ENCODE measurements at regions not wholly inside any gene's neighbourhood (a gene's known extent, or its start where the extent isn't known, plus 50 kb on each side); places are given as distances from the start of the nearest gene placed in this dataset.

GRCh38 chr5:24804221-24804681, 159.5 kb upstream of the CDH10 start:
- no peak for DNase-seq

DNA sequence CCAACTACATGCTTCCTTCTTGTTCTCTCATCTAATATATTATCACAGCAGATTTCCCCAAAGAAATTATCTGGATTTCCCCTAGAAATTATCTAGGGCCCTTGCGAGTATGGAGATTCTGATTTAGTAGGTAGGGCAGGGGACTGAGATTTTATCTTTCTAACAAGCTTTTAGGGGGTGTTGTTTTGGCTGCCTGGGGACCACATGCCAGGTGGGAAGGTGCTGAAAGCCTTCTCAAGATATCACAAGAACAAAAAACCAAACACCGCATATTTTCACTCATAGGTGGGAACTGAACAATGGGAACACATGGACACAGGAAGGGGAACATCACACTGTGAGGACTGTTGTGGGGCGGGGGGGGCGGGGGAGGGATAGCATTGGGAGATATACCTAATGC, 146.5 kb upstream of the CDH10 start:
- DNase-seq: no peak

DNA sequence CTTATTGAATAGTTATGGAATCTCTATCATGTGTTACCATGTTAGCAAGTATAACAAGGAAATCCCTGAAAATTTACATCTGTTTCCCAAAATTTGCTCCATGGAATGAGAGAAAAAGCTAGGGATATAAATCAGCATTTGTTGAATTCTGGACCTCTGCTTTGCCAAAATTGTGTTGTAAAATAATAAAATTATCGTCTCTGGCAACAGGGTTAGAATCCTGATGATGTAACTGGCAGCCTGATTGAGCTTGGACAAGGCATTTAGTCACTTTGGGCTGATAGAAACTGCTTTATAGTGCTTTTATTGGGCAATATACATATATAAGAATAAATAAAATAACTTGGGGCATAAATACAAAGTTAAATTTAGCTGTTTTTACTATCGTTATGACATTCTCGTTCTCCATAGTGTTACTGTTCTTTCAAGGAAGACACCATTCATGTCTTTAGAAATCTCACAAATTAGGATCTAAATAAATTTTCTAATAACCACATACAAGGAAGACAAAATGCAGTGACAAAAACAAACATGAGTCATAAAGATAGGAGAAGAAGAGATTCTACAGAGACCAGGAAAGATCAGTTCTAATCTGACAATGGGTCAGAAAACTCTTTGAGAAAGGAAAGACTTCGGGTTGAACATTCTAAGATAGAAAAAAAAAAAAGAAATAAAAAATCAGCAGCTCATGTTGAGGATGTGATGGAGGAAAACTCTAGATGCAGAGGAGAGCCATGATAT, 145.0 kb upstream of the CDH10 start:
- DNase-seq: no peak

- DNase-seq: no peak
Observed at GRCh38 chr5:24788829-24789514, 144.2 kb upstream of the CDH10 start.

GRCh38 chr5:24786108-24786507, 141.3 kb upstream of the CDH10 start:
- no peak for DNase-seq

GRCh38 chr5:24783596-24783995, 138.8 kb upstream of the CDH10 start:
- DNase-seq: no peak

DNA sequence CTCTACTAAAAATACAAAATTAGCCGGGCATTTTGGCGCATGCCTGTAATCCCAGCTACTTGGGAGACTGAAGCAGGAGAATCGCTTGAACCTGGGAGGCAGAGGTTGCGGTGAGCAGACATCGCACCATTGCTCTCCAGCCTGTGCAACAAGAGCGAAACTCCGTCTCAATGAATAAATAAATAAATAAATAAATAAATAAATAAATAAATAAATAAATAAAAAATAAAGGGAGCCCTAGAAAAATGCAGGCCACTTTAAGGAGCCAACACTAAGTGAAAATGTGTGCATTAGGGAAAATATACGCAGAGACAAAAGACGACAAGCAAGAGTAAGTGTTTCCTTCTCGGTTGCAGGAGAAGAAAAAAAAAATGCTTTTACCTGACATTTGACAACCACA, 132.6 kb upstream of the CDH10 start:
- DNase-seq: no peak

GRCh38 chr5:24773261-24773660, 128.5 kb upstream of the CDH10 start:
- DNase-seq: no peak

DNA sequence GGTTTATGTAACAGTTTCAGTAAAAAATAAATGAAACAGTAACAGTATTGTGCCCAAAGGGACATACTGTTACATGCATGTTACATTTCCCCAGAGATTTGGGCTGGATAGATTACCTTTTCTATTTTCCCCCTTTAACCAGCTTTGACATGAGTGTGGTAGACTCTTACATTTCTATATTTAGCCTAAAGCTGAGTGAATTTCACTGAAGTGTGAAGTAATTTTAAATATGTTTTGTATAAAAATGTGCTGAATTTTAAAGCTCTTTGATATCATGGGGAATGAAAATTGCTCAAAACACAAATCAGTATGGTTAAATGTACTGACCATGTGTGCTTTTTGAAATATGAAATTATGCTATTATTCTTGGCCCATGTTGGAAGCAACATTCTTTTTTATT, 122.3 kb upstream of the CDH10 start:
- no peak for DNase-seq

DNA sequence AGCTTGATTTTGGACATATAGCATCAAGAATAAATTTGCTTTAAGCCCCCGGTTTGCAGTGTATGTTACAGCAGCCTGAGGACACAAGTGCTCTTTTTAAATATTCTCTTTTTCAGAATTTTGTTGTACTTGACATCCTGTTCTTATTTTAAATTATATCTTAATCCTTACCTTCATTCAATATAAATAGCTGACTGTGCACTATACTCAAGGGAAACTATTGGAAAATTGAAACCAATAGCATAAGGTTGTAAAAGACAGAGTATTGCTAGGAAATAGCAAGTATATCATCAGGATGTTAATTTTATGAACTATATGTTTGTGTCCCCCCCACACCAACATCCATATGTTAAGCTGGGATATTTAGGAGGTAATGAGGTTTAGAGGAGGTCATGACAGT, 120.4 kb upstream of the CDH10 start:
- no peak for DNase-seq

DNA sequence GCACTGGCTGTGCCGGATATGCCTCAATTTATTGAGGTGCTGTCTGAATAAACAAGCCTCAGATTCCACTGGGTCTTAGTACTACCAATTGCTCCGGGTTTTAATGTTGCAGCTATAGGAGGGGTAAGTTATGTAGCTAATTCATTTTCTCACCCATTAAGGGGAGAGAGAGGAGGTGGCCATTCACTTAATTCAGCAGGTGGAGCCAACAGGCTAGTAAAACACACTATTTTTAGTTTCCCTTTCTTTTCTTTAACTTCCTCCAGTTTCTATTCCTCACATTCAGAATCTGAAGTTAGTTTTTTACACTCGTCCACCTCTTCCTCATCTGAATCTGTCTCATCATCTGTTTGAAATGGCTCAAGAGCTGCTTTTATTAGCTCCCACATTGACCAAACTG, 105.6 kb upstream of the CDH10 start:
- DNase-seq: no peak

GRCh38 chr5:24749701-24750100, 104.9 kb upstream of the CDH10 start:
- DNase-seq: no peak

DNA sequence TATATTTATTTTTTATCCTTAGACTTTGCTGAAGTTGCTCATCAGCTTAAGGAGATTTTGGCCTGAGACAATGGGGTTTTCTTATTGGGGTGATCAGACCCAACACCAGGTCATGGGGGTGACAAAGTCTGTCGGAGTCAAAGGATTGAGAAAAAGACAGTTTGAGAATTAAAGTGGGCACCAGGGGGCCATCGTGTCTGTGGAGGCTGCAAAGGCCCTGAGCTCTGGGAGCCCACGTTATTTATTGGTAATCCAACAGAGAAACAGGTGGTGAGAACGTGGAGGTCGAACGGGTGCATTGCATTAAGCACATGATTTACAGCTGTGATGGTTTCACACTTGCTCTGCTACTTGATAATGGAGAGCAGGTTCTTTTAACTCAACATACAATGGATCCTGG, 102.5 kb upstream of the CDH10 start:
- DNase-seq: no peak

GRCh38 chr5:24742334-24742733, 97.6 kb upstream of the CDH10 start:
- DNase-seq: no peak

DNA sequence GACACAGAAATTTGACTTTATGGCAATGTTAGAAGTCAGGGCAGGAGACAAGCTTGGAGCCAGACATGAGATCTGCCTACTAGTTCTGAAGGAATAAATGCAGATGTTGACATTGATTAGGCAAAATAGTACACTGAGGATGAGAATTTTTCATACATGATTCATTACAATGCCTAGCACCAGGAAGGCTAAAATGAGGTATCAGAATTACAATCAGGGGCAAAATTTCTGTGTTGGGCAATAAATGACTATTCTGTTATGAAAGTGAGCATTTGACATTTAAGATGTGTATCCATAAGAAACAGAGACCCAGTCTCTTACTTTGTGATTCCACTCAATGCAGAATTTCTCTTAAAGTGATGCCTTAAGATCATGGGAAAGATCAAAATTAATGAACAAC, 92.4 kb upstream of the CDH10 start:
- no peak for DNase-seq

DNA sequence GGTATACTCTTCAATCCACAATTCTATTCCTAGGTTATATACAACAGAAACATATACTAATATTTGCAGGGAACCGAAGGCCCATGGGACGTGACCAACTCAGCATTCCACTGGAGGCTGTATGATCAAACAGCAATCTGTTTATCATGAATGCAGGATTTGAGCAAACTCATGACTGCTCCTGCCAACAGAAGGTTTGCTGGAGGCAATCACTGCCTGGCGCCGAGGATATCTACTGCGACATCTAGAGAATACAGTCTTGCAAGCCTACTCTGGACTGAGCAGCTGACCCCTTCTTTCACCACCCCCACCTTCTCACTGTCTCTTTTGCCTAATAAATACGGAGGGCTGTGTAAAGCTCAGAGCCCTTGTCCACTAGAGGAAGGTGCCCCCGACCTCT, 90.5 kb upstream of the CDH10 start:
- DNase-seq: no peak

DNA sequence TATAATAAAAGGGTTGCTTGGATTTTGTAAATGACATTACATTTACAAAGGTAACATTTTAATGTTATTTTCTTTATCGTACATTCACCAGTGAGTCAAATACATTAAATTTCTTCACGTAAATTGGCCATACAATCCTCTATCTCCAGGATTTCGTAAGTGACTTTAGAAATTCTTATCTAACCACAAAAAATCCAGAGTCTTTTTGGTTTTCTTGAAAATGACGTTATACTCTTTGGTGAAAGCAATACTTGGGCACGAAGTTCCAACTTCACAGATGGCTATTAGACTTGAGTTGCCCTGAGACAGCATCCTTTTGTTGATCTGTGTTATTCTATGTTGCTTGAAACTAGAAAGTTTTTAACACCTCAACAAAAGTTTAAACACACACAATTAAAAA, 87.4 kb upstream of the CDH10 start:
- no peak for DNase-seq

GRCh38 chr5:24720743-24721142, 76.0 kb upstream of the CDH10 start:
- no peak for DNase-seq

DNA sequence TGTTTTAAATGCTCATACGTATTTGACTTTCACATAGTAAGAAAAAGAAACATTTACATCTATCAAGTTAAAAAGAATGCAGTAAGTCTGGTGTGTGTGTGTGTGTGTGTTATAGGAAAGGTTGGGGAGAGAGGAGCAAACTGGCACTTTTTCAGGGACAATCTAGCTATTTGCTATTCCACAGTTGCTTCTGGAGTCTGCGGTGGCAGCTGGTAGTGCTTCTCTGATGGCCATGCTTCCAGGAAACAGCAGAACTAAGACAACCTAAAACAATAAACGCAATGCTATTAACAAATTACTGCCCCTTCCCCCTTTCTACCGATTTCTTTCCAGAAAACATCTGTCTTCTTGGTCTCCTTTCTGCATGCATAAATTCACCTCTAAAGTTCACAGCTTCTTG, 70.0 kb upstream of the CDH10 start:
- no peak for DNase-seq

- no peak for DNase-seq
Observed at GRCh38 chr5:24712947-24713346, 68.2 kb upstream of the CDH10 start.

DNA sequence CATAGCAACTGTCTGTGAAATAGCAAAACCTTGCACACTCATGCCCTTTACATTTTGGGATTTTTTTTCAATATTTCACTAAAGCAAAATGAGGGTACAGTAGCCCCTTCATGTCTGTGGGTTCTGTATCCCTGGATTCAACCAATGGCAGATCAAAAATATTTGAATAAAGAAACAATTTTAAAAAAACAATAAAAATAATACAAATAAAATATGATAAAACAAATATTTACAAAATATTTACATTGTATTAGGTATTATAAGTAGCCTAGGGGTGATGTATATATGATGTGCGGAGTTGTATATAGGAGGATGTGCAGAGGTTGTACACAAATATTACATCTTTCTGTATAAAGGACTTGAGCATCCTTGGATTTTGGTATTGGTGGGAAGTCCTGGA, 67.3 kb upstream of the CDH10 start:
- no peak for DNase-seq

DNA sequence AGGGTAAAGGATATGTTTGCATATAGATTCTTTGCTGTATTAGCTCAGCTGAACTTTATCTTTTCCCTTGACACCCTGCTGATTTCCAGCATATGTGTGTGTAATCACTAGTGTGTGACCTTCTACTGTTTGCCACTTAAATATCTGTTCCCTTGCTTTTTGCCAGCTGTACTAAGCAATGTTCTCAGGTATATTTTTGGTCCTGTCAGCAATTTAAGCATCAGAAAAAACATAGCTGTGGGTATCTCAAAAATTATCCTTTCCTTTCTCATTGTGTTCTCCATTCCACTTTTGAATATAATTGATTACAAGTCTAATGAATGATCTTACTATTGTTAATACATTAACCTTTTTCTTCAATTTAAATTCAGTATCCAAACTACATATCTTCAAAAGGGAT, 59.2 kb upstream of the CDH10 start:
- DNase-seq: no peak

Data from Kasumi-1 (cell line).